Panc1 (cell line): ENCODE measurements at regions not wholly inside any gene's neighbourhood (a gene's known extent, or its start where the extent isn't known, plus 50 kb on each side); places are given as distances from the start of the nearest gene placed in this dataset.

Experiments
- ATAC-seq: fragments of 200-7000 bp; cut with Tn5 transposase; 2 replicates; pipeline ENCODE4 v1.9.1; 2020; ENCODE audit warnings: mild to moderate bottlenecking, moderate library complexity
- BruUV-seq: library from RNA; stranded (reverse); fragments of 400-500 nt; replicated peaks from 2 replicates; lab custom pipeline; 2021; lab: Mats Ljungman, UMichigan
- CTCF ChIA-PET: fragments of 300-600 bp; sonication (Branson Sonifier 250); formaldehyde crosslinking; loops from one replicate; lab custom pipeline; 2022; ENCODE audit warnings: antibody characterized with exemption; lab: Charles Lee
- POLR2A ChIA-PET: fragments of 300-600 bp; sonication (Branson Sonifier 250); formaldehyde crosslinking; loops from one replicate; lab custom pipeline; 2022; ENCODE audit warnings: antibody characterized with exemption; lab: Charles Lee
- DNase-seq: peaks from one replicate; pipeline ENCODE4 v3.0.0-alpha.2; 2010; ENCODE audit warnings: low read depth, low spot score
- H3K27ac ChIP-seq: 2 replicates; pipeline ENCODE4 v1.5.1; 2011; ENCODE audit warnings: mild to moderate bottlenecking, low read length, inconsistent platforms
- H3K27me3 ChIP-seq: fragments of 200-500 bp; sonication (Bioruptor generic); 2 replicates; pipeline ENCODE4 v1.6.0; 2014; ENCODE audit warnings: low read length, inconsistent platforms; ENCODE audit not compliant: control insufficient read depth, insufficient read depth
- H3K36me3 ChIP-seq: fragments of 200-500 bp; sonication (Bioruptor generic); 2 replicates; pipeline ENCODE4 v1.5.1; 2014; ENCODE audit warnings: inconsistent platforms, mild to moderate bottlenecking, low read length, moderate library complexity; ENCODE audit not compliant: control insufficient read depth, insufficient read depth
- H3K4me1 ChIP-seq: 2 replicates; pipeline ENCODE4 v1.5.1; 2011; ENCODE audit warnings: inconsistent platforms, mild to moderate bottlenecking, low read length, moderate library complexity; ENCODE audit not compliant: control insufficient read depth, insufficient read depth
- H3K4me3 ChIP-seq, 2 experiments: 2 replicates each; pipeline ENCODE4 v1.5.1; 2011 to 2012; ENCODE audit warnings: low read depth in 2 of 2, low read length in 2 of 2, mild to moderate bottlenecking in 2 of 2, inconsistent platforms in 1 of 2, moderate library complexity in 1 of 2
- H3K9me3 ChIP-seq: fragments of 200-500 bp; sonication (Bioruptor generic); 2 replicates; pipeline ENCODE4 v1.5.1; 2014; ENCODE audit warnings: low read depth, mild to moderate bottlenecking, inconsistent platforms, low read length, moderate library complexity; ENCODE audit not compliant: control insufficient read depth, insufficient read depth
- CTCF ChIP-seq: fragments of 450-650 bp; IDR thresholded peaks from 2 replicates; pipeline ENCODE4 v1.5.1; 2017; ENCODE audit warnings: mild to moderate bottlenecking
- POLR2AphosphoS5 ChIP-seq: IDR thresholded peaks from 2 replicates; pipeline ENCODE4 v1.6.1; 2012; ENCODE audit warnings: mild to moderate bottlenecking, low read depth, low read length, moderate library complexity
- REST ChIP-seq, 2 experiments: IDR thresholded peaks; 2 replicates each; pipeline ENCODE4 v1.6.1; 2011 to 2012; ENCODE audit warnings: low read depth in 2 of 2, control low read depth in 1 of 2, low read length in 1 of 2, mild to moderate bottlenecking in 1 of 2, moderate library complexity in 1 of 2; ENCODE audit not compliant: insufficient read depth in 1 of 2
- SIN3A ChIP-seq: IDR thresholded peaks from 2 replicates; pipeline ENCODE4 v1.6.1; 2012; ENCODE audit warnings: low read depth, mild to moderate bottlenecking, low read length, moderate library complexity, borderline replicate concordance; ENCODE audit not compliant: insufficient read depth
- TCF7L2 ChIP-seq: IDR thresholded peaks from 2 replicates; pipeline ENCODE4 v1.6.1; 2011; ENCODE audit warnings: mild to moderate bottlenecking, low read depth, low read length, inconsistent platforms
- in situ Hi-C: cut with HindIII; loops from 2 replicates; pipeline ENCODE4 v1.10.0; 2016; ENCODE audit warnings: low sequenced_read_pairs, low pct_unique_long_range_greater_than_20kb
- intact Hi-C: fragments of 100-400 bp; cut with micrococcal nuclease; formaldehyde crosslinking; loops from one replicate; pipeline ENCODE4 v1.10.0; 2022; ENCODE audit not compliant: unreplicated experiment

- Histone ChIP-seq H3K36me3 (no peaks in the 10 kb centered on the region), H3K27me3 (no peaks in the 10 kb centered on the region), H3K4me3 (no peak overlapping the region), H3K9me3 (no peaks in the 10 kb centered on the region), H3K27ac (no peak overlapping the region), H3K4me1 (no peaks in the 10 kb centered on the region)
- ChIA-PET POLR2A (no interaction called here), CTCF (no interaction called here)
- in situ Hi-C loops, result no loop called here
- TF ChIP-seq CTCF, result no peak
- no peak for TF ChIP-seq REST (IDR thresholded peaks at IDR 0.05; ENCODE audit: insufficient read depth in 1 of 2, low read depth in 2 of 2, low read length in 1 of 2)
- no peak for TF ChIP-seq TCF7L2
- TF ChIP-seq POLR2AphosphoS5, result no peak
- TF ChIP-seq SIN3A, result no peak
- no peak for ATAC-seq
- DNase-seq, result no peak
- intact Hi-C loops, result no loop called here
- BruUV-seq, result no TSS peak
These were observed 310.9 kb downstream of the TDRD3 start for GRCh38 chr13:60707878-60708277.

GRCh38 chr13:60701895-60702294, 304.9 kb downstream of the TDRD3 start:
- intact Hi-C loops, result no loop called here
- CTCF ChIA-PET, result interaction anchor here (0.6 kb wide), 1 partner anchor 56 kb away, joined by 3 read pairs; no protein-coding TSS in a partner anchor

More at GRCh38 chr13:60701895-60702294, 304.9 kb downstream of the TDRD3 start:
- H3K36me3 ChIP-seq, result no peaks in the 10 kb centered on the region
- no peak overlapping the region for H3K27ac ChIP-seq
- ATAC-seq, result no peak
- TF ChIP-seq SIN3A, result no peak
- TF ChIP-seq CTCF, result no peak
- TF ChIP-seq REST (IDR thresholded peaks at IDR 0.05; ENCODE audit: insufficient read depth in 1 of 2, low read depth in 2 of 2, low read length in 1 of 2), result no peak
- no peak for TF ChIP-seq POLR2AphosphoS5
- TF ChIP-seq TCF7L2, result no peak
- no TSS peak for BruUV-seq
- in situ Hi-C loops, result no loop called here
- no peaks in the 10 kb centered on the region for H3K9me3 ChIP-seq
- H3K4me3 ChIP-seq, result no peak overlapping the region
- no peaks in the 10 kb centered on the region for H3K27me3 ChIP-seq
- H3K4me1 ChIP-seq, result no peaks in the 10 kb centered on the region
- POLR2A ChIA-PET, result no interaction called here
- no peak for DNase-seq
